ENCODE measurements at regions not wholly inside any gene's neighbourhood (a gene's known extent, or its start where the extent isn't known, plus 50 kb on each side); places are given as distances from the start of the nearest gene placed in this dataset.

GRCh38 chr4:96753216-96753615 is 913.3 kb downstream of the PDHA2 start:
- peaks cover 3 to 8% of the 10 kb centered on the region in 2 donors for H3K9me3 ChIP-seq (replicated peaks in 1 of 2; ENCODE audit: control insufficient read depth in 2 of 2, insufficient read depth in 1 of 2, low read depth in 1 of 2, low read length in 2 of 2)
- H4K8ac ChIP-seq (ENCODE audit: low read depth, low read length) = no peak overlapping the region
- H3K23ac ChIP-seq (ENCODE audit: low read depth, low read length, poor library complexity) = no peak overlapping the region
- H2AFZ ChIP-seq (ENCODE audit: low read length) = no peak overlapping the region
- no peak overlapping the region for H3K27ac ChIP-seq (replicated peaks; ENCODE audit: low read length)
- no peak overlapping the region for H2BK120ac ChIP-seq (ENCODE audit: low read depth, low read length)
- H3K27me3 ChIP-seq (ENCODE audit: control insufficient read depth in 3 of 3, insufficient read depth in 3 of 3, low read depth in 1 of 3, low read length in 3 of 3) = no peaks in the 10 kb centered on the region
- no peak overlapping the region for H2BK5ac ChIP-seq (ENCODE audit: low read length)
- H2BK12ac ChIP-seq (ENCODE audit: low read length) = no peak overlapping the region
- no peak overlapping the region for H3K14ac ChIP-seq (ENCODE audit: low read length)
- WGBS, 2 donors (ENCODE audit: extremely low coverage in 2 of 2, insufficient read length in 2 of 2, insufficient replicate concordance in 1 of 2) = no CpG with 5 or more reads among the region's 1 CpG
- H2AK5ac ChIP-seq (ENCODE audit: low read depth, low read length) = no peak overlapping the region
- no peak for DNase-seq (ENCODE audit: low spot score)
- H3K4ac ChIP-seq (ENCODE audit: low read length) = no peak overlapping the region
- no peak overlapping the region for H3K9ac ChIP-seq (ENCODE audit: low read depth, low read length, poor library complexity)
- no peak overlapping the region for H3K4me2 ChIP-seq (ENCODE audit: insufficient read depth, low read length, poor library complexity, severe bottlenecking)
- H4K91ac ChIP-seq (ENCODE audit: low read depth, low read length, poor library complexity) = no peak overlapping the region
- no peak overlapping the region for H3K18ac ChIP-seq (ENCODE audit: low read length)
- no peak overlapping the region for H3K4me3 ChIP-seq (ENCODE audit: low read length in 2 of 2)
- peaks cover 0 to 2% of the 10 kb centered on the region in 2 donors for H3K4me1 ChIP-seq (ENCODE audit: control insufficient read depth in 2 of 2, insufficient read depth in 1 of 2, low read depth in 1 of 2, low read length in 2 of 2)
- no peaks in the 10 kb centered on the region for H3K36me3 ChIP-seq (replicated peaks in 1 of 2; ENCODE audit: control insufficient read depth in 2 of 2, insufficient read depth in 2 of 2, low read length in 2 of 2)
- H3K79me1 ChIP-seq (ENCODE audit: low read depth, low read length) = no peaks in the 10 kb centered on the region
- H2BK15ac ChIP-seq (ENCODE audit: low read length) = no peak overlapping the region

- Histone ChIP-seq H3K79me1 (ENCODE audit: low read depth, low read length) (no peaks in the 10 kb centered on the region), H2AK5ac (ENCODE audit: low read depth, low read length) (no peak overlapping the region), H2BK120ac (ENCODE audit: low read depth, low read length) (no peak overlapping the region), H3K18ac (ENCODE audit: low read length) (no peak overlapping the region), H3K4me1 (ENCODE audit: control insufficient read depth in 2 of 2, insufficient read depth in 1 of 2, low read depth in 1 of 2, low read length in 2 of 2) (peaks cover 0 to 2% of the 10 kb centered on the region in 2 donors), H4K8ac (ENCODE audit: low read depth, low read length) (no peak overlapping the region), H2AFZ (ENCODE audit: low read length) (no peak overlapping the region), H4K91ac (ENCODE audit: low read depth, low read length, poor library complexity) (no peak overlapping the region), H3K9ac (ENCODE audit: low read depth, low read length, poor library complexity) (no peak overlapping the region), H2BK5ac (ENCODE audit: low read length) (no peak overlapping the region), H2BK12ac (ENCODE audit: low read length) (no peak overlapping the region), H3K9me3 (replicated peaks in 1 of 2; ENCODE audit: control insufficient read depth in 2 of 2, insufficient read depth in 1 of 2, low read depth in 1 of 2, low read length in 2 of 2) (no peaks in the 10 kb centered on the region), H2BK15ac (ENCODE audit: low read length) (no peak overlapping the region), H3K23ac (ENCODE audit: low read depth, low read length, poor library complexity) (no peak overlapping the region), H3K27me3 (ENCODE audit: control insufficient read depth in 3 of 3, insufficient read depth in 3 of 3, low read depth in 1 of 3, low read length in 3 of 3) (no peaks in the 10 kb centered on the region), H3K4ac (ENCODE audit: low read length) (no peak overlapping the region), H3K36me3 (replicated peaks in 1 of 2; ENCODE audit: control insufficient read depth in 2 of 2, insufficient read depth in 2 of 2, low read length in 2 of 2) (no peaks in the 10 kb centered on the region), H3K4me2 (ENCODE audit: insufficient read depth, low read length, poor library complexity, severe bottlenecking) (no peak overlapping the region), H3K14ac (ENCODE audit: low read length) (no peak overlapping the region), H3K27ac (replicated peaks; ENCODE audit: low read length) (no peak overlapping the region), H3K4me3 (ENCODE audit: low read length in 2 of 2) (no peak overlapping the region)
- no peak for DNase-seq (ENCODE audit: low spot score)
- no CpG with 5 or more reads among the region's 3 CpGs for WGBS, 2 donors (ENCODE audit: extremely low coverage in 2 of 2, insufficient read length in 2 of 2, insufficient replicate concordance in 1 of 2)
These were observed 915.9 kb downstream of the PDHA2 start for GRCh38 chr4:96755569-96756484.

GRCh38 chr4:96756584-96756983 is 916.7 kb downstream of the PDHA2 start:
- Histone ChIP-seq H3K18ac (ENCODE audit: low read length) (no peak overlapping the region), H2BK15ac (ENCODE audit: low read length) (no peak overlapping the region), H3K36me3 (replicated peaks in 1 of 2; ENCODE audit: control insufficient read depth in 2 of 2, insufficient read depth in 2 of 2, low read length in 2 of 2) (no peaks in the 10 kb centered on the region), H3K4ac (ENCODE audit: low read length) (no peak overlapping the region), H3K9ac (ENCODE audit: low read depth, low read length, poor library complexity) (no peak overlapping the region), H3K4me1 (ENCODE audit: control insufficient read depth in 2 of 2, insufficient read depth in 1 of 2, low read depth in 1 of 2, low read length in 2 of 2) (peaks cover 0 to 2% of the 10 kb centered on the region in 2 donors), H3K27ac (replicated peaks; ENCODE audit: low read length) (no peak overlapping the region), H3K4me3 (ENCODE audit: low read length in 2 of 2) (no peak overlapping the region), H3K27me3 (ENCODE audit: control insufficient read depth in 3 of 3, insufficient read depth in 3 of 3, low read depth in 1 of 3, low read length in 3 of 3) (no peaks in the 10 kb centered on the region), H3K79me1 (ENCODE audit: low read depth, low read length) (no peaks in the 10 kb centered on the region), H3K23ac (ENCODE audit: low read depth, low read length, poor library complexity) (no peak overlapping the region), H3K4me2 (ENCODE audit: insufficient read depth, low read length, poor library complexity, severe bottlenecking) (no peak overlapping the region), H2AK5ac (ENCODE audit: low read depth, low read length) (no peak overlapping the region), H3K9me3 (replicated peaks in 1 of 2; ENCODE audit: control insufficient read depth in 2 of 2, insufficient read depth in 1 of 2, low read depth in 1 of 2, low read length in 2 of 2) (peaks cover 0 to 2% of the 10 kb centered on the region in 2 donors), H3K14ac (ENCODE audit: low read length) (no peak overlapping the region), H2AFZ (ENCODE audit: low read length) (peak overlapping the region; percentile 42), H4K91ac (ENCODE audit: low read depth, low read length, poor library complexity) (no peak overlapping the region), H2BK120ac (ENCODE audit: low read depth, low read length) (no peak overlapping the region), H4K8ac (ENCODE audit: low read depth, low read length) (no peak overlapping the region), H2BK5ac (ENCODE audit: low read length) (no peak overlapping the region), H2BK12ac (ENCODE audit: low read length) (no peak overlapping the region)
- WGBS, 2 donors (ENCODE audit: extremely low coverage in 2 of 2, insufficient read length in 2 of 2, insufficient replicate concordance in 1 of 2) = no CpG with 5 or more reads among the region's 1 CpG
- DNase-seq (ENCODE audit: low spot score) = no peak

- no peak overlapping the region for H2AK5ac ChIP-seq (ENCODE audit: low read depth, low read length)
- H3K18ac ChIP-seq (ENCODE audit: low read length) = no peak overlapping the region
These were observed 923.7 kb downstream of the PDHA2 start for GRCh38 chr4:96763546-96763945.

More at GRCh38 chr4:96763546-96763945, 923.7 kb downstream of the PDHA2 start:
- H2BK12ac ChIP-seq (ENCODE audit: low read length) = no peak overlapping the region
- H4K8ac ChIP-seq (ENCODE audit: low read depth, low read length) = no peak overlapping the region
- no peaks in the 10 kb centered on the region for H3K4me1 ChIP-seq (ENCODE audit: control insufficient read depth in 2 of 2, insufficient read depth in 1 of 2, low read depth in 1 of 2, low read length in 2 of 2)
- H3K23ac ChIP-seq (ENCODE audit: low read depth, low read length, poor library complexity) = no peak overlapping the region
- H3K9me3 ChIP-seq (replicated peaks in 1 of 2; ENCODE audit: control insufficient read depth in 2 of 2, insufficient read depth in 1 of 2, low read depth in 1 of 2, low read length in 2 of 2) = peaks cover 0 to 3% of the 10 kb centered on the region in 2 donors
- H2BK15ac ChIP-seq (ENCODE audit: low read length) = no peak overlapping the region
- H2AFZ ChIP-seq (ENCODE audit: low read length) = no peak overlapping the region
- H3K27ac ChIP-seq (replicated peaks; ENCODE audit: low read length) = no peak overlapping the region
- no peak overlapping the region for H3K14ac ChIP-seq (ENCODE audit: low read length)
- no peak overlapping the region for H4K91ac ChIP-seq (ENCODE audit: low read depth, low read length, poor library complexity)
- H2BK5ac ChIP-seq (ENCODE audit: low read length) = no peak overlapping the region
- WGBS, 2 donors (ENCODE audit: extremely low coverage in 2 of 2, insufficient read length in 2 of 2, insufficient replicate concordance in 1 of 2) = no CpG with 5 or more reads among the region's 3 CpGs
- no peak overlapping the region for H3K4ac ChIP-seq (ENCODE audit: low read length)
- H2BK120ac ChIP-seq (ENCODE audit: low read depth, low read length) = no peak overlapping the region
- H3K9ac ChIP-seq (ENCODE audit: low read depth, low read length, poor library complexity) = no peak overlapping the region
- no peaks in the 10 kb centered on the region for H3K27me3 ChIP-seq (ENCODE audit: control insufficient read depth in 3 of 3, insufficient read depth in 3 of 3, low read depth in 1 of 3, low read length in 3 of 3)
- no peak overlapping the region for H3K4me3 ChIP-seq (ENCODE audit: low read length in 2 of 2)
- H3K36me3 ChIP-seq (replicated peaks in 1 of 2; ENCODE audit: control insufficient read depth in 2 of 2, insufficient read depth in 2 of 2, low read length in 2 of 2) = no peaks in the 10 kb centered on the region
- DNase-seq (ENCODE audit: low spot score) = no peak
- H3K79me1 ChIP-seq (ENCODE audit: low read depth, low read length) = no peaks in the 10 kb centered on the region
- H3K4me2 ChIP-seq (ENCODE audit: insufficient read depth, low read length, poor library complexity, severe bottlenecking) = no peak overlapping the region
